ENCODE measurements at regions not wholly inside any gene's neighbourhood (a gene's known extent, or its start where the extent isn't known, plus 50 kb on each side); places are given as distances from the start of the nearest gene placed in this dataset.
A peak's percentile ranks its signal among the peaks of the same experiment; 100 is the strongest.

GRCh38 chr2:235264121-235264493, 229.7 kb upstream of the AGAP1 start:
- Mint-ChIP-seq H3K9me3 (no peaks in the 10 kb centered on the region), H3K36me3 (ENCODE audit: low read depth) (no peaks in the 10 kb centered on the region), H3K27ac (no peak overlapping the region), H3K4me3 (no peak overlapping the region), H3K27me3 (peaks cover 86% of the 10 kb centered on the region), H3K4me1 (ENCODE audit: low read depth) (no peaks in the 10 kb centered on the region)
- DNase-seq: no peak

DNA sequence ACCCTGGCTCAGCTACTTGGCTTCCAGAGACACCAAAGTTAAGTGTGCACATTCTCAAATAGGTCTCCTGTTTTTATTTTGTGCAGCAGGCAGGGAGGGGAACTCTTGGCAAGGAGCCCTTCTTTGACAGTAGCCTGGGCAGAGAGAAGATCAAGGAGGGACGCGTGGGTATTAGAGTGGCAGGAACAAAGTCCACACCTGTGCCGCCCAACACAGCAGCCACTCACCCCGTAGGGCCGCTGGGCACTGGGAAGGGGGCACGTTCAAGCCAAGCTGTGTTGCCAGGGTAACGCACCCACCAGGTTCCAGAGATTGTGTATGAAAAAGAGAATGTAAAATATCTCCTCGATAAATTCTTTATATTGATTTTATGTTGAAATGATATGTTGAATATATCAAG, 229.3 kb upstream of the AGAP1 start:
- Mint-ChIP-seq H3K4me1 (ENCODE audit: low read depth) (no peaks in the 10 kb centered on the region), H3K27ac (no peak overlapping the region), H3K27me3 (peaks cover 87% of the 10 kb centered on the region), H3K36me3 (ENCODE audit: low read depth) (no peaks in the 10 kb centered on the region), H3K9me3 (no peaks in the 10 kb centered on the region), H3K4me3 (no peak overlapping the region)
- DNase-seq: no peak

GRCh38 chr2:235265348-235265965, 228.4 kb upstream of the AGAP1 start:
- no peak for DNase-seq
- H3K27ac Mint-ChIP-seq: no peak overlapping the region
- no peaks in the 10 kb centered on the region for H3K36me3 Mint-ChIP-seq (ENCODE audit: low read depth)
- H3K27me3 Mint-ChIP-seq: peaks cover 91% of the 10 kb centered on the region
- no peaks in the 10 kb centered on the region for H3K9me3 Mint-ChIP-seq
- peaks cover 5% of the 10 kb centered on the region for H3K4me1 Mint-ChIP-seq (ENCODE audit: low read depth)
- H3K4me3 Mint-ChIP-seq: no peak overlapping the region

DNA sequence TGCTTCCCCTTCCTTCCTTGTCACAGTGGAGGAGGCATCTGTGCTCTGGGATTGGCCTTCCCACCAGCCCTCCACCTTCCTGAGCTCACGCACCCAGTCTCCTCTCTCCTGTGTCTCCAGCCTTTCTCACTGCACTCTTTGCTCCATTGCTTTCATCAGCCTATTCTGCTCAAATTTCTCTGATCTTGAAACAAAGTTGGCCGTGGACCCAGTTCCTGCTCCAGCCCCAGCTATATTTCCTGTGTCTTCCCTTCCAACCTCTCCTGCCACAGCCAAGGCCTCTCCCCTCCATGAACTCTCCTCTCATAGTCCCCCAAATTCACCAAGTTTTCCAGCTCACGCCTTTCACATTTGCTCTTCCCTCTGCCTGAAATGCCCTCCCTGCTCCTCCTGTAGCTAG, 226.6 kb upstream of the AGAP1 start:
- no peaks in the 10 kb centered on the region for H3K36me3 Mint-ChIP-seq (ENCODE audit: low read depth)
- H3K4me3 Mint-ChIP-seq: no peak overlapping the region
- peaks cover 11% of the 10 kb centered on the region for H3K4me1 Mint-ChIP-seq (ENCODE audit: low read depth)
- no peak for DNase-seq
- H3K27ac Mint-ChIP-seq: no peak overlapping the region
- peaks cover 92% of the 10 kb centered on the region for H3K27me3 Mint-ChIP-seq
- H3K9me3 Mint-ChIP-seq: no peaks in the 10 kb centered on the region

DNA sequence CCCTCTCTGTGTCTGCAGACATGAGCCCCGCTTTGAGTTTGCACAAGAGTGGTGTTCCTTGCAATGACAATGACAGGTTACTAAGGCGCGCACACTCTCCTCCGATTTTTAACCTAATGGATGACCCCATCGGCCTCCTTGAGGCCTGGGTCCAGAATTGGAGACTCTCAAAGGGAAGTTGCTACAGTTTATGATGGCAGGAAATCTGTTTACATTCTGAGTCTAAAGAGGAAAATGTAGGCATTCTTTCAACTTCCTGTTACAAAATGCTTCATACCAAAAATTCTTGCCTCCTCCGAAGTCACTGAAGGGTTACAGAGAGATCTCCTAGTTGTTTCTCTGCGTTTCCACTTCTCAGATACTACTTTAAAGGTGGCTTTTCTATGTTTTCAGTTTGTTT, 225.3 kb upstream of the AGAP1 start:
- Mint-ChIP-seq H3K4me3 (no peak overlapping the region), H3K4me1 (ENCODE audit: low read depth) (peaks cover 11% of the 10 kb centered on the region), H3K27ac (no peak overlapping the region), H3K27me3 (peaks cover 93% of the 10 kb centered on the region), H3K9me3 (no peaks in the 10 kb centered on the region), H3K36me3 (ENCODE audit: low read depth) (no peaks in the 10 kb centered on the region)
- no peak for DNase-seq

DNA sequence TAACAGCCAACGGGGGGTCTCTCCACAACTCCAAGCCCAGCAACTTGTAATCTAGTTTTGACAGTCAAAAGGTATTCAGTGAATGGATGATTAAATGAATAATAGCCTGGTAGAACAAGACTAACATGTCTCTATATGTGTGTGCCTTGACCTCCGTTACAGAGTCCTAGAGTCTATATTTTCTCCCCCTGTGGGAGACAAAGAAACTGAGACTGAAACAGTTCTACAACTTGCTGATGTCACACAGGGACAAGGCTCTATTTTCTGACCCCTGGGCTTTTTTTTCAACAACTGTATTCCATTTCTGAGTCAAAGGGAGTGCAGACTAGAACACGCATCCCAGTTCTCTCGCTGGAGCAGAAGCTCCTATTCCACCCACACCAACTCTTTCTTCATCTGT, 223.6 kb upstream of the AGAP1 start:
- H3K36me3 Mint-ChIP-seq (ENCODE audit: low read depth): no peaks in the 10 kb centered on the region
- peaks cover 11% of the 10 kb centered on the region for H3K4me1 Mint-ChIP-seq (ENCODE audit: low read depth)
- H3K9me3 Mint-ChIP-seq: no peaks in the 10 kb centered on the region
- no peak for DNase-seq
- H3K27me3 Mint-ChIP-seq: peaks cover 93% of the 10 kb centered on the region
- no peak overlapping the region for H3K27ac Mint-ChIP-seq
- no peak overlapping the region for H3K4me3 Mint-ChIP-seq

DNA sequence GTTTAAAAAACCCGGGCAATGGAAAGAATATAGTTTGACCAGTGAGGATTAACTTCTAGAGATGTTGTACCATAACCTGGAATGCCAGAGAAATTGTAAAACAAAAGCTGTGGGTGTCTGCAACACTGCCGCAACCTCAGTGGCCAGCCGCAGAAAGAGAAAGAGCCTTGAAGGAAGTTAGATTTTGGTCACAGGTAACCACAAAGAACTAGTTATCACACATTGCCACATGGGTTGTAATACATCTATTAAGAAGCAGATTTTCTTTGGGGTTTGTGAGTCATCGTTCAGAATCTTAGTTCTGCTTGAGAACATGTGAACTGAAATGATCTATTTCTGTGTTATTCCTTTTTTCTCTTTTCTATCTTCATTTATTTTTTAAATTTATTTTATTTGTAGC, 222.9 kb upstream of the AGAP1 start:
- Mint-ChIP-seq H3K36me3 (ENCODE audit: low read depth) (no peaks in the 10 kb centered on the region), H3K27me3 (peaks cover 90% of the 10 kb centered on the region), H3K4me1 (ENCODE audit: low read depth) (peaks cover 11% of the 10 kb centered on the region), H3K27ac (no peak overlapping the region), H3K4me3 (no peak overlapping the region), H3K9me3 (no peaks in the 10 kb centered on the region)
- DNase-seq: peak; percentile 45

GRCh38 chr2:235271936-235272335, 221.9 kb upstream of the AGAP1 start:
- no peaks in the 10 kb centered on the region for H3K36me3 Mint-ChIP-seq (ENCODE audit: low read depth)
- no peak overlapping the region for H3K4me3 Mint-ChIP-seq
- peaks cover 11% of the 10 kb centered on the region for H3K4me1 Mint-ChIP-seq (ENCODE audit: low read depth)
- no peaks in the 10 kb centered on the region for H3K9me3 Mint-ChIP-seq
- no peak overlapping the region for H3K27ac Mint-ChIP-seq
- H3K27me3 Mint-ChIP-seq: peaks cover 91% of the 10 kb centered on the region
- DNase-seq: no peak

DNA sequence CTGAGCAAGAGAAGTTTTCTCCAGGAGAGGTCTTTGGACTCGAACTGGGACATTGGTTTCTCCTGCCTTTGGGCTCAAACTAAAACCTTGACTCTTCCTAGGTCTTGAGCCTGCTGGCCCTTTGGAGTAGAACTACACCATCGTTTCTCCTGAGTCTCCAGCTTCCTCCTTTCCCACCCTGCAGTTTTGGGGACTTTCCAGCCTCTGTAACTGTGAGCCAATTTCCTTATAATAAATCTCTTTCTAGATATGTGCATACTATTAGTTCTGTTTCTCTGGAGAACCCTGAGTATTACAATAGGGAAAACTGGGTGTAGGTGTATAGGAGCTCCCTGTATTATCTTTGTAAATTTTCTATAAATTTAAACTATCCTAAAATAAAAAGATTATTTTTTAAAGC, 219.8 kb upstream of the AGAP1 start:
- Mint-ChIP-seq H3K36me3 (ENCODE audit: low read depth) (no peaks in the 10 kb centered on the region), H3K27me3 (peaks cover 79% of the 10 kb centered on the region), H3K9me3 (no peaks in the 10 kb centered on the region), H3K4me1 (ENCODE audit: low read depth) (peaks cover 11% of the 10 kb centered on the region), H3K27ac (no peak overlapping the region), H3K4me3 (no peak overlapping the region)
- no peak for DNase-seq

GRCh38 chr2:235277485-235277884, 216.4 kb upstream of the AGAP1 start:
- Mint-ChIP-seq H3K4me1 (ENCODE audit: low read depth) (no peaks in the 10 kb centered on the region), H3K27ac (no peak overlapping the region), H3K9me3 (no peaks in the 10 kb centered on the region), H3K27me3 (peaks cover 69% of the 10 kb centered on the region), H3K4me3 (no peak overlapping the region), H3K36me3 (ENCODE audit: low read depth) (no peaks in the 10 kb centered on the region)
- DNase-seq: no peak

DNA sequence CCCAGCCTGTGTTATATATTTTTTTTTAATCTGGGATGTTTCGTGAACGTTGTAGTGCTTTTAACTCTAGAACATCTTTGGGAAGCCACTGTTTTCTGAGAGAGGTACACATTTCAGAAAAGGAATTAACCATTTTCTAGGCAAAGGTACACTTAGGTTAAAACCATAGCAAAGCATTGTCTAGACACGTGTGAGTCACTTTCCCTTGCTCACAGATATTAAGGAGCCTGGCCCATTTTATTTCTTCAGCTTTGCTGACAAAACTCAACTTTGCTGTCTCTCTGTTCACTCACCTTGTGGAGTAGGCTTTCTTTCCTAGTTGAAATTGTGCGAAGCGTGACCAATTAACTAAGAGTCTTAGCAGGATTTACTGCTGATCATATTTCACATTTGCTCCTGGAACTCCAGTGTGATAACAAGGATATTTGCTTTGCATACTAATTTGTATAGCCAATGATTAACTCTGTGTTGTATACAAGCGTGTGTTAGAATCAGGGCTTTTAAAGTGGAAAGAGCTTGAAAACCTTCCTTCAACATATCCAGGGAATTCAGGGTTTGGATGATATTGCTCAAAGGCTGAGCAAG, 215.0 kb upstream of the AGAP1 start:
- Mint-ChIP-seq H3K36me3 (ENCODE audit: low read depth) (no peaks in the 10 kb centered on the region), H3K9me3 (no peaks in the 10 kb centered on the region), H3K27me3 (peaks cover 60% of the 10 kb centered on the region), H3K4me3 (no peak overlapping the region), H3K4me1 (ENCODE audit: low read depth) (no peaks in the 10 kb centered on the region), H3K27ac (no peak overlapping the region)
- DNase-seq: no peak

- H3K27ac Mint-ChIP-seq: no peak overlapping the region
Observed at GRCh38 chr2:235279965-235280364, 213.9 kb upstream of the AGAP1 start.

DNA sequence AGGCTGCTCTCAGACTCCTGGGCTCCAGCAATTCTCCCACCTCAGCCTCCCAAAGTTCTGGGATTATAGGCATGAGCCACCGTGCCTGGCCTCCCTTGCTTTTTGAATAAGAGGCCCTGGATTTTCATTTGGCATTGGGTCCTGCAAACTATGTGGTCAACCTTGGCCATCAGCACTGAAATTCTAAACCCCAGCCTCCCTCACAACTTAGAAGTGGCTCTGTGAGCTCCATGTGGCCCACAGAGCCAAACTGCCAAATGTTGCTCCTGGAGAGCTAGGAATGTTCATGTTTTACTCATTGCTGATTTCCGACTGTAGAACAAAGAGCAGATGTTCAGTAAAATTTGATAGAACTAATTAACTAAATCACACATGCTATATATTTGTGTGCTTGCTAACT, 210.6 kb upstream of the AGAP1 start:
- H3K4me1 Mint-ChIP-seq (ENCODE audit: low read depth): no peaks in the 10 kb centered on the region

More at GRCh38 chr2:235279965-235280364, 213.9 kb upstream of the AGAP1 start:
- Mint-ChIP-seq H3K9me3 (no peaks in the 10 kb centered on the region), H3K4me3 (no peak overlapping the region), H3K4me1 (ENCODE audit: low read depth) (no peaks in the 10 kb centered on the region), H3K27me3 (peaks cover 56% of the 10 kb centered on the region), H3K36me3 (ENCODE audit: low read depth) (no peaks in the 10 kb centered on the region)
- DNase-seq: no peak

GRCh38 chr2:235286622-235287374, 207.0 kb upstream of the AGAP1 start:
- Mint-ChIP-seq H3K27me3 (peaks cover 61% of the 10 kb centered on the region), H3K4me3 (no peak overlapping the region), H3K27ac (no peak overlapping the region), H3K4me1 (ENCODE audit: low read depth) (no peaks in the 10 kb centered on the region), H3K36me3 (ENCODE audit: low read depth) (no peaks in the 10 kb centered on the region), H3K9me3 (no peaks in the 10 kb centered on the region)
- DNase-seq: no peak

More for the DNA sequence above, 210.6 kb upstream of the AGAP1 start:
- Mint-ChIP-seq H3K4me3 (no peak overlapping the region), H3K9me3 (no peaks in the 10 kb centered on the region), H3K27ac (no peak overlapping the region), H3K36me3 (ENCODE audit: low read depth) (no peaks in the 10 kb centered on the region), H3K27me3 (peaks cover 65% of the 10 kb centered on the region)
- DNase-seq: no peak

DNA sequence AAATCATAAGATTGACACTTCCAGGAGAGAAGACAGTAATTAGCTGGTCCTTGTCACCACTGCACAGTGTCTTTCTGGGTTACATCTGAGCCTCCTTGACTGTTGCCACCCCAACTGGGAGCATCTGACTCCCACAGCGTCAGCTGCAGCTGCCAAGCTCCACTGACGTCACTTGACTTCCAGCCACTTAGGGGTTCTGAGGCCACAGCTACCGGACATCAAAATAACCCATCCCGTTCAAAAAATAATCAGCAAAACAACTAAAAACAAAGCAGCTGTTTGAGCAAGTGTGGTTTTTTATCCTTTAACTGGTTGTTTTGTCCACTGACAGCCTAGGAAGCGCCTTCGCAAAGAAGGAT, 206.5 kb upstream of the AGAP1 start:
- H3K36me3 Mint-ChIP-seq (ENCODE audit: low read depth): no peaks in the 10 kb centered on the region
- no peak overlapping the region for H3K4me3 Mint-ChIP-seq
- H3K27ac Mint-ChIP-seq: no peak overlapping the region
- no peaks in the 10 kb centered on the region for H3K9me3 Mint-ChIP-seq
- DNase-seq: no peak
- peaks cover 64% of the 10 kb centered on the region for H3K27me3 Mint-ChIP-seq
- no peaks in the 10 kb centered on the region for H3K4me1 Mint-ChIP-seq (ENCODE audit: low read depth)

Measured in activated T-cell treated with anti-CD3 and anti-CD28 coated beads, Interleukin-2, amount 50 U/mL, for 24 hours (primary cell).